ENCODE measurements at regions not wholly inside any gene's neighbourhood (a gene's known extent, or its start where the extent isn't known, plus 50 kb on each side); places are given as distances from the start of the nearest gene placed in this dataset.

DNA sequence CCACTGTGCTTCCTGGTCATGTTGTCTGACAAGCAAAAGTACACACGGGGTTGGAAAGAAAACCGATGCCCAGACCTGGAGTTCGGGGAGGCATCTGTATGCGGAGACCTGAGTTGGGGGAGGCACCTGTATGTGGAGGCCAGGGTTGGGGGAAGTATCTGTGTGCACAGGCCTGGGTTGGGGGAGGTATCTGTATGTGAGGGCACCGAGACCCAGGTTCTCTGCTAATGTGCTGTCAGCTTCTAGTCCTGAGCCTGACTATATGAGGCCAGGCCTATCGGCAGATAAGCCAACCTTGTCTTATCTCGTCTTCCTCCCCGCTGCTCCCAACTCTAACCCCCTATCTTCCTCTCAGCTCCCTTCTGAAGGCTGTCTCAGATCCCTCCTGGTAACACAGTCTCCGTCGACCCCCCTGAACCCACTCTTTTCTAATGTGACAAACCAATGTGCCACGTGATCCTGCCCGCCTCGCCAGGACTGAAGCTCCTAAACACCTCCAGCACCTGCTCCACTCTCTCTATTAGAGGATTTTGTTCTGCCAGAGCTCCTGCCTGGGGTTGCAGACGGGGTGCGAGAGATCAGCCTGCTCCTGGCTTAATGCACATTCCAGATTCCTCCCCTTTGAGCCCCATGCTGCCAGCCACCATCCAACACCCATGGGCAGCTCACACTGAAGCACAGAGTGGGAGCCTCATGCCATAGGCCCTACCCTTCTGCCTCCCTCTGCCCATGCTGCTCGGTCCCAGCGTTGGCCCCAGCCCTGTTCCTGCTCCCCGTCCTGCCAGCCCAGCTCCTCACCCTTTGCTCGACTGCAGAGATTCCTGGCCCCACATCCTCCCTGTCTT is 188.4 kb downstream of the SH3BP4 start:
- TF ChIP-seq, protein P1, sequence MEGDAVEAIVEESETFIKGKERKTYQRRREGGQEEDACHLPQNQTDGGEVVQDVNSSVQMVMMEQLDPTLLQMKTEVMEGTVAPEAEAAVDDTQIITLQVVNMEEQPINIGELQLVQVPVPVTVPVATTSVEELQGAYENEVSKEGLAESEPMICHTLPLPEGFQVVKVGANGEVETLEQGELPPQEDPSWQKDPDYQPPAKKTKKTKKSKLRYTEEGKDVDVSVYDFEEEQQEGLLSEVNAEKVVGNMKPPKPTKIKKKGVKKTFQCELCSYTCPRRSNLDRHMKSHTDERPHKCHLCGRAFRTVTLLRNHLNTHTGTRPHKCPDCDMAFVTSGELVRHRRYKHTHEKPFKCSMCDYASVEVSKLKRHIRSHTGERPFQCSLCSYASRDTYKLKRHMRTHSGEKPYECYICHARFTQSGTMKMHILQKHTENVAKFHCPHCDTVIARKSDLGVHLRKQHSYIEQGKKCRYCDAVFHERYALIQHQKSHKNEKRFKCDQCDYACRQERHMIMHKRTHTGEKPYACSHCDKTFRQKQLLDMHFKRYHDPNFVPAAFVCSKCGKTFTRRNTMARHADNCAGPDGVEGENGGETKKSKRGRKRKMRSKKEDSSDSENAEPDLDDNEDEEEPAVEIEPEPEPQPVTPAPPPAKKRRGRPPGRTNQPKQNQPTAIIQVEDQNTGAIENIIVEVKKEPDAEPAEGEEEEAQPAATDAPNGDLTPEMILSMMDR (IDR thresholded peaks at IDR 0.05), result no peak
- no peak for TF ChIP-seq POLR2A (IDR thresholded peaks at IDR 0.05)
